ENCODE measurements at regions not wholly inside any gene's neighbourhood (a gene's known extent, or its start where the extent isn't known, plus 50 kb on each side); places are given as distances from the start of the nearest gene placed in this dataset.
"Not testable (repeated sequence)": the region's sequence is repeated elsewhere in the genome, so short reads cannot be mapped to it uniquely, and the experiment has no call there.

DNA sequence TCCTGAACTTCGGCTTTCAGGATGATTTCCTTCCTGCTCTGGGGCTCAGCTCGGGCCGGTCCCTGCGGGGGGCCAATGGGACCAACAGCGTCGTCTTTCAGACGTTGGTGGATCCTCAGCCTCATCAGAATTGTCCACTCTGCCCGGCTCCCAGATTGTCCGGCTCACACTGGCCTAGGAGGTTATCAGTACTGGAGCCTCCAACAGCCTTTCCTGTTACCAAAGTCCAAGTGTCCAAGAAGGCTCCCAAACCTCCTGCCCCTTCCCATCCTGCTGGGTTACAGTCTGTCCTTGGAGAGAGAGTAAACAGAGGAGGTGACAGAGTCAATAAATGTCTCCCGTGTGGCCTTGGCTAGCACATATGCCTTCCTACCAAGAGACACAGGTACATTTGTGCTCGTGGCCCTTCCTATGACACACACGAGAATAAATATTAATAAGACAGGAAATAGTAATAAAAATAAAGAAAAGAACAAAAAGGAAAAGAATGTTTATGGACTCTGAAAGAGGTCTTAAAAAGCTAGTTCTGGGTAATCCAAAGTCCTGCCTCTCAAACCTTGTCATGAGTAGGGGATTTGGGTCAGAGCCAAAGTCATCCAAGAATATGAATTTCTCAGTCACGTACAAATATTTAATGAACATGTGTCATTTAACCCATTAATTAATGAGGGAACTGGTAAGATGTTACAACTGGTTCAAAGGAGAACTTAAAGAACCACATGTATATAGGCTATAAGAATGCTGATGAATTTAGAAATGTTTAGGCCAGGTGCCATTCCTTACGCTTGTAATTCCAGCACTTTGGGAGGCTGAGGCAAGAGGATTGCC is 80.8 kb upstream of the SLC2A1 start:
- no peak for DNase-seq

DNA sequence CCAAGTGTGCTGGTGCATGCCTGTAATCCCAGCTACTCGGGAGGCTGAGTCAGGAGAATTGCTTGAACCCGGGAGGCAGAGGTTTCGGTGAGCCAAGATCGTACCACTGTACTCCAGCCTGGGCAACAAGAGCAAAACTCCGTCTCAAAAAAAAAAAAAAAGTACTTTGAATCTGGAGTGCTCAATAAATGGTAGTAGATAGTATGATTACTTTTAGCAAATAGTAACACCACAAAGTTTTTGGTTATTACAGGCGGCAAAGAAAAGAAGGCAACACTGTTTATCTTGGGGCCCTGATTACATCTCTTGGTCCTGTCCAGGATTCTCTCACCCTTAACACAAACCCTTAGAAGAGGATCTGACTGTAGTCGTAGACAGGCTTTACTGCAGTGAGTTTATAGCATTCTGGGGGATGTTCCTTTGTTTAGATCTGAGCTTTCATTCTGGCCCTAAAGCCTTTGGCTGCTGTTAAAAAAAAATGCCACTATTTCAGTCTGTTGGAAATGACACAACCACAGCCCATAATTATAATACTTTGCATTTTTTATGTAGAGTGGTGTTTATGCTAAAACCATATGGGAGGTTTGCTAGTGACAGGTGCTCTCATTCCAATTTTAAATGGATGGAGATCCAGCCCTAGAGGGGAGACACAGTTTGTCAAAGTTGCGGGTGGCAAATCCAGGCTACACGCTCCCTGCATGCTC is 79.7 kb upstream of the SLC2A1 start:
- DNase-seq: no peak

DNA sequence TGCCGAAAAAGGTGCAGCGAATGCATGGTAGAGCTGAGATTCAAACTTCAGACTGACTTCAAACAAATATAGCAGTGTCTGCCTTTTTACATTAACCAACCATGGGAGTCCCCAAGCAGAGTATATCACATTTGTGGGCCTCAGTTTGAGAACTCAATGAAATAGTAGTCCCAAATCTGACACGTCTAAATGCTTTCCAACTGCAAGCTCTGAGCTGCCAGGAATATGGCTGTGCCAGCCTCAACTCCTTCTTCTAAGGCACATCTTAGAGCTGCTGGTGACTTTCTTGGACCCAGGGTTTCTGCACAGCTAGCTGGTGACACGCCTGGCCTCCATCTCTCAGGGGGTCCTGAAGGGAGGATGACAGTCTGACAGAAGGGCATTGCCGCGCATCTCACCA is 78.8 kb upstream of the SLC2A1 start:
- DNase-seq: no peak

GRCh38 chr1:43036932-43037331 is 78.3 kb upstream of the SLC2A1 start:
- no peak for DNase-seq

DNA sequence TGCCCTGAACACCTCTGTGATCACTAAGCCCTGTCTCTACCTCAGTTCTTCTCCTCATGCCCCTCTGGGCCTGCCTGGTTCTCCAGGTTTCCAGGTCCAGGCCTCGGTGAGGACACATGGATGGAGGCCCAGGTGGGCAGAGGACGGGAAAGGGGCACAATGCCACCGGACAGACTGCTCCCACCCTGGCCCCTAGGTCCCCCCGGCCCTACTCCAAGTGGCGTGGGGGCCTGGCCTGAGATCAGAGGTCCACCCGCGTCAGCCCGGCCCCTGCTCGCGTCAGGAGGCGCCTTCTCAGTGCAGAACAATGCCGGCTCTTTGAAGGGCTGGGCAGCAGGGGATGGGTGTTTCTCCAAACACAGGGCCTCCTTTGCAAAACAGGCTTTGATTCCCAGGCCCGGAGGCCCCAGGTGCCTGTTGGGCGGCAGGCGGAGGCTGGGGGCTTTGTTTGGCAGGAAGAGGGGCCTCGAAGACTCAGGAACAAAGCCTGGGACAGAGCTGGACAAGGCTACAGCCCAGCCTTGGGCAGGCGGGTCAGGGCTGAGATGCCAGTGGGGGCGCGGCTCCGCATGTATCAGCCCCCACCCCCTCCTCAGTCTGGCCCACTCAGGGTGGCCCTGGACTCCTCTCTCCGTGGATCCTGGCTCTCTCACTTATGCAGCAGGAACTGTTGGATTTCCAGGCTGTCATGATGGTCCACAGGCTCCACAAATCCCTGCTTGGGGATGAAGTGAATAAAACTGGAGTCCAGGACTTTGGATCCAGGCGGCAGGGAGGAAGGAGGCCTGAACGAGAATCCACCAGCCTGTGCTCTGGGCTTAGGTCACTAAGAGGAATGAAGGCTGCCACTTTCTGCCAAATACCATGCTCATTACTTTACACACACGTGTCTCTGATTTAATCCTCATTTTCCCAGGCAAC is 77.4 kb upstream of the SLC2A1 start:
- DNase-seq: no peak

DNA sequence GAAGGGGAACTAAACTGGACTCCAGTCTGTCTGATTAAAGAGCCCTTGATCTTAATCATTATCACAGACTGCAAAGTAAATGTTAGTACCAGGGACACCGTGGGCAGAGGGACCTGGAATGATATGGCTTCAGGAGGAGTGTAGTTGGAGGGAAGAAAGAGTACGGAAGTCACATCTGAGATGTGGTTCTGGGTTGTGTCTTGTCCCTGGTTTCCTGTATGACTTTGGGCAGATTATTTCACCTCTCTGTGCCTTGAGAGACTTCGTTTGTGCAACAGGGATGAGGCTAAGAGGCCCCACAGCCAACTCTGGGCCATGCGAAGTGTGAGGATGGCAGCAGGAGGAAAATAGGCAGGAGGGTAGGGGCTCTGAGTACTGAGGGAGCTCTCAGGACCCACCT is 76.1 kb upstream of the SLC2A1 start:
- peak in 1 of 2 donors; percentile 16 for DNase-seq

- no peak for DNase-seq
Measured at GRCh38 chr1:43034195-43034658, 75.6 kb upstream of the SLC2A1 start.

GRCh38 chr1:43031316-43032203 is 72.9 kb upstream of the SLC2A1 start:
- no peak for DNase-seq

GRCh38 chr1:43024905-43025304 is 66.2 kb upstream of the SLC2A1 start:
- no peak for DNase-seq

DNA sequence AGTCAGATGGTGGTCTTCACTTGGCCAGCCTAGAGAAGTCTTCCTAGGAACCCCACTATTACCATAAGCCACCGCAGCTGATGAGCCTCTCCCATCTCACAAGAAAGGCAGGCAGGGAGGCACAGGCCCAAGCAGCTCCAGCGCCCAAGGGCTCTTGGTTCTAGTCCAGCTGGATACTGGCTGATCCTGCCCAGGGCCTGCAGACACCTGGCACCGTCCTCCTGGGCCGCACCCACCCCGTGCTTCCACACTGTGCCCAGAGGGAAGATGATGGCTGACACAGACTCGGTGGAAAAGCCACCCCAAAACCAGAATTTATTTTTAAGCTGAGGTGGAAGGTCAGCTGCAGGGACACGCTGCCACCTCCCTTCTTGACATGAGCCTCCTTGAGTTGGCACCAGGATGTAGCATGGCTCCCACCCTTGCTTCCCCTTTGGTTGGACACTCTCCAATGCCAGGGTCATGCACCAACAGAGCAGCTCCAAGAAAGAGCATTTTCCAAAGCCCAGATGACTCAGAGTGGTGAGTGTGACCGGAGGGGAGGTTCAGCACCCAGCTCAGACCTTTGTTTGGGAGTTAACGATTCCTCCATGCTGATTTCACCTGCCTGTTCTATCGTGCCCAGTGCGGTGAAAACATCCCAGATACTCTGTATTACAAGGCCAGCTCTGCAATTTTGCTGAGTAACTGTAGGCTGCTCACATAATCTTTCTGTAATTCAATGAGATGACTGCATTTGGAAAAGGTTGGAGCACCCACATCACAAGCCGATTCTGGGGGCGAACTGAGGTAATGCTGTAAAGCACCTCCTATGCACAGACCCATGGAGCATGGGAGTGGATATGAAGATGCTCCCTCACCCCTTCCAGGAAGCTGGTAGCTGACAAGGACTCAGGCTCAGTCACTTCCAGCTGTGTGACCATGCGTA is 63.1 kb upstream of the SLC2A1 start:
- DNase-seq: no peak

DNA sequence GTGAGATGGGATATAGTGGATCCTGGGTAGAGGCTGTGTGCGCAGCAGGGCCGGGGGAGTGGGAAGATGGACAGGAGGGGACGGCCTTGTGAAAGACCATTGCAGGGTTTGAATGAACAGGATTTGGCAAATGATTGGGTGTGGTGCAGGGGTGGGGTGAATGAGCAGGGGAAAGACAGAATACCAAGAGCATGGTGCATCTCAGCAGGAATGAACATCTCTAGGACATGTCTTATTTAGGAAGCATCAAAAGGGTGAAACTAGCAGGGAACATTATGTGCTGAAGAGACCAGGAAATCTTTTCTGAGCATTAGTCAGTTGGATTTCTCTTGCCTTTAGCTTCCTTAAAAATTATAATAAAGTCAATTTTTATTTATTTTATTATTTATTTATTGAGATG is 60.6 kb upstream of the SLC2A1 start:
- DNase-seq: no peak

DNA sequence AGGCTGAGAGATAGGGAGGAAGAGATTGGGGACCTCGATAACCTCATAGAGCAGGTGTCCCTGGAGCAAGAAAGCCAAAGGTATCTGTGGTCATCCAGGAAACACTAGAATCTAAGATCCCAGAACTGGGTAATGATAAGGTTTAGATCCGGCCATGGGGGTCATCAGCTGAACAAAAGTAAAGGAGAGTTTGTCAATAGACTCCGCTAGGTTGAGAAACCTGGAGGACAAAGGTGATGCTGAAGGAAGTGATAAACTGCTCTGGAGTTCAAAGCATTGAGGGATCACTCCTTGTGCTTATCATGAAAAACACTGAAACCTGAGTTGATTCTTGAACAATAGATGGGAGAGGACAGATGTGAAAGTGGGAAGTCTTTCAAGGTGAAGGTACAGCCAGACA is 59.5 kb upstream of the SLC2A1 start:
- DNase-seq: no peak

DNA sequence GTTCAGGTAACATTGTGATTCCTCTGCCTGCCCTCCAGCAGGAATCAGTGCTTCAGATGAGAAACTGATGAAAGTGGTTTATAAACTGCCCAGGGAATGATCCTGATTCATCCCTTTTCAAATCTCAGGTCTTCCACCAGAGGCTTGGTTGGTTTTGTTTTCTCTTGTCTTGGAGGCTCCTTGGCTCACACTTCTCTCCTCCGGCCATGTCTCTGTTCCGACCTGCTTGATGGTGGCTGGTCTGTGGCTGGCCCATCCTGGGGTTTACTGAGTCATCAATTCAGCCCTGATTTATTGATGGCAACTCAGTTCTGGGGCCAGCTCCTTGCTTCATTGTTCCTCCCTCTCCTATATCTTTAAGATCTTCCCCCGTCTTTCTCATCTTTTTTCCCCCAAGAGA is 56.6 kb upstream of the SLC2A1 start:
- DNase-seq: no peak

- not testable (repeated sequence) for DNase-seq
Measured at GRCh38 chr1:43014579-43014978, 55.9 kb upstream of the SLC2A1 start.

- no peak for DNase-seq
Measured at GRCh38 chr1:43011020-43011419, 52.4 kb upstream of the SLC2A1 start.

DNA sequence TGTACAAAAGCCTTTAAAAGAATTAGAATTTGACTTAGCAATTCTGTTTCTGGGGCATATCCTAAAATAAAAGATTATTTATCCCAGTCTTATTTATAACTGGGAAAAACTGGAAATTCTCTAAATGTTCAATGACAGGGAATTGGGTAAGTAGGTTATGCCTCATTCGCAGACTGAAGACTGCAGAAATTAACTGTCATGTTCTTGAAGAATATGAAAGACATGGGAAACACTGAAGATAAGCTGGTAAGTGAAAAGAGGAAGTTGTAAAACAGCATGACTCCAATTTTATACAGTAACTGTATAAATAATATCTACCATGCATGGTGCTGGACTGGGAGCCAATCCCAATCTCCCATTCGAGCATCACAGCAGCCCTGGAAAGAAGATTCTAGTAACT is 50.6 kb upstream of the SLC2A1 start:
- no peak for DNase-seq

DNA sequence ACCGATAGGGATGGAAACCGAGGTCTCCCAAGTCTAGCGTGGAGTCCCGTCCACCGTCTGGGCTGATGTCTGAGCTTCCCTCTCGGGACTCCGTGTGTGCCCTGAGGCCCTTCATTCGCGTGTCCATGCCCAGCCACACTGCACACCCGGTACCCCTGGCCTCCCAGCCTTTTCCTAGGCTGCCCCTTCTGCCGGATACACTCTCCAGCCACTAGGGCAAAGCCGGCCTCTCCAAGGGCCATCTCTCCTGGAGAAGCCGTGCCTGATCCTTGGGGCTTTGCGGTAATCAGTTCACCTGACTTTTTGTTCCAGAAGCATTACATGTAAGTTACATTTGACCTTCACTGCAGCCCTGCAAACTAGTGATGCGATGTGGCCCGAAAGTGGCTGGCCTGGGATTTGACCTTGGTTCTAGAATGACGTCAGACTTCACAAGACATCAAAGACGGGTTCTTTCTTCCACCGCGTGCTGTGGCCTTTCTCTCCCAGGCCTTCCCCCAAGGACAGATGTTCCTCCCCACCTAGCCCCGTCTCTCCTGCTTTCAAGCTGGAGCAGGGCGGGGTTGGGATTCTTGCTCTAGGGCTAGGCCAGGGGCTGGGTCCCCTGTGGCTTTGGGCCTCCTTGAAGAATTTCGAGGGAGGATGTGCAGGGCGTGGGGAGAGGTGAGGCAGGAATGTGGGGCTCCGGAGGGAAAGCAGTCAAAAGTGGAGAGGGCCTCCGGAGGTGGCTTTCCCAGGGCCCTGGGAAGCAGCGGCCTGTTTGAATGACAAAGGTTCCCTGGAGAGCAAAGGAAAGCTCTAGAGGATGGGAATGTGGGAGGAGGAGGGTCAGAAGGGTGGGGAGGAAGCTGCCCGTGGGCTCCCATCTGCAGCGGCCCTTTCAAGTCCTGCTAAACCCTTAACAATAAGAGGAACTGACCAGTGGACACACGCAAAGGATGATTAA is 49.7 kb upstream of the SLC2A1 start:
- no peak for DNase-seq
